Esophagus muscularis mucosa (tissue), 4 donors: ENCODE measurements at regions not wholly inside any gene's neighbourhood (a gene's known extent, or its start where the extent isn't known, plus 50 kb on each side); places are given as distances from the start of the nearest gene placed in this dataset.

ENCODE experiments used
- CTCF ChIP-seq, 3 experiments: fragments of 200-600 bp in 2 of 3; fragments of 450-650 bp in 1 of 3; sonication (generic) in 2 of 3; IDR thresholded peaks; one replicate each; pipeline ENCODE4 v1.5.1; 2017 to 2019; ENCODE audit warnings: antibody characterized with exemption in 3 of 3, mild to moderate bottlenecking in 2 of 3, moderate library complexity in 1 of 3
- EP300 ChIP-seq: sonication (generic); formaldehyde crosslinking; IDR thresholded peaks from one replicate; pipeline ENCODE4 v1.6.1; 2017; ENCODE audit warnings: antibody characterized with exemption
- POLR2A ChIP-seq: fragments of 450-650 bp; IDR thresholded peaks from one replicate; pipeline ENCODE4 v1.6.1; 2017; ENCODE audit warnings: antibody characterized with exemption, moderate library complexity, mild to moderate bottlenecking, low read depth
- POLR2AphosphoS5 ChIP-seq, 2 donors: sonication (generic); formaldehyde crosslinking; IDR thresholded peaks; one replicate each; pipeline ENCODE4 v1.6.1; 2017; ENCODE audit warnings: antibody characterized with exemption in 2 of 2

- TF ChIP-seq CTCF (IDR thresholded peaks at IDR 0.05) (no peak), POLR2AphosphoS5 (IDR thresholded peaks at IDR 0.05) (no peak), POLR2A (no peak), EP300 (no peak)
Measured at GRCh38 chr11:45454917-45455401, 168.8 kb upstream of the SYT13 start.
